PC-3 (cell line): ENCODE measurements at regions not wholly inside any gene's neighbourhood (a gene's known extent, or its start where the extent isn't known, plus 50 kb on each side); places are given as distances from the start of the nearest gene placed in this dataset.

ENCODE experiments used
- EZH2 ChIP-seq: fragments of 300-600 bp; sonication (generic); IDR thresholded peaks from one replicate; pipeline ENCODE4 v1.6.1; 2017; ENCODE audit warnings: antibody characterized with exemption, mild to moderate bottlenecking, low read length; ENCODE audit not compliant: unreplicated experiment
- TF ChIP-seq, protein P1 (sequence below): fragments of 300-600 bp; sonication (generic); conservative IDR thresholded peaks from 2 replicates; pipeline ENCODE4 v1.5.1; 2017; ENCODE audit warnings: antibody characterized with exemption, low read depth, mild to moderate bottlenecking, low read length

DNA sequence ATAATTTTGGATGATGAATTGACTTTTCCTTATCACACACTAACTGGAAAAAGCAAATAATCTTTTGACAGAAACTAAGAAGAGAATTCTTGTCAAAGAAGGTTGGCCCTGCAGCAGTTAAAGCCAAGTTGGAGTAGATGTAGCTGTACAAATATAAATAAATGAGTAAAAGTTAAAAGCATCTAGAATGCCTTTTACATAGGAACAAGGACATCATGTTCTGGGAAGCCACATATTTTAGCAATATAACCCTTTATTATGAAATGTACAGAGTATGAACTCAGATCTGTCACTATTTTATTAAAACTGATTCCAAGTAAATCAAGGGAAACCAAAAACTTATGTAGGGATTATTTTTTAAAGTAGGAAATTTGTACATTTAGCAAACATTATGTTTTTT is 269.4 kb upstream of the FAT4 start:
- TF ChIP-seq, protein P1, sequence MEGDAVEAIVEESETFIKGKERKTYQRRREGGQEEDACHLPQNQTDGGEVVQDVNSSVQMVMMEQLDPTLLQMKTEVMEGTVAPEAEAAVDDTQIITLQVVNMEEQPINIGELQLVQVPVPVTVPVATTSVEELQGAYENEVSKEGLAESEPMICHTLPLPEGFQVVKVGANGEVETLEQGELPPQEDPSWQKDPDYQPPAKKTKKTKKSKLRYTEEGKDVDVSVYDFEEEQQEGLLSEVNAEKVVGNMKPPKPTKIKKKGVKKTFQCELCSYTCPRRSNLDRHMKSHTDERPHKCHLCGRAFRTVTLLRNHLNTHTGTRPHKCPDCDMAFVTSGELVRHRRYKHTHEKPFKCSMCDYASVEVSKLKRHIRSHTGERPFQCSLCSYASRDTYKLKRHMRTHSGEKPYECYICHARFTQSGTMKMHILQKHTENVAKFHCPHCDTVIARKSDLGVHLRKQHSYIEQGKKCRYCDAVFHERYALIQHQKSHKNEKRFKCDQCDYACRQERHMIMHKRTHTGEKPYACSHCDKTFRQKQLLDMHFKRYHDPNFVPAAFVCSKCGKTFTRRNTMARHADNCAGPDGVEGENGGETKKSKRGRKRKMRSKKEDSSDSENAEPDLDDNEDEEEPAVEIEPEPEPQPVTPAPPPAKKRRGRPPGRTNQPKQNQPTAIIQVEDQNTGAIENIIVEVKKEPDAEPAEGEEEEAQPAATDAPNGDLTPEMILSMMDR: no peak
- no peak for TF ChIP-seq EZH2
